T47D (cell line): ENCODE measurements at regions not wholly inside any gene's neighbourhood (a gene's known extent, or its start where the extent isn't known, plus 50 kb on each side); places are given as distances from the start of the nearest gene placed in this dataset.

Experiments used
- DNase-seq, 2 experiments: peaks; one replicate each; pipeline versions ENCODE4 v3.0.0 to v3.0.0-alpha.2; 2011 to 2012; ENCODE audit warnings: low read depth in 1 of 2, low spot score in 1 of 2
- JUND ChIP-seq: IDR thresholded peaks from 2 replicates; pipeline ENCODE4 v1.6.1; 2012; ENCODE audit warnings: low read depth
- in situ Hi-C: cut with HindIII; loops from 2 replicates; pipeline ENCODE4 v1.10.0; 2016; ENCODE audit warnings: low sequenced_read_pairs, low pct_unique_long_range_greater_than_20kb

GRCh38 chr4:128600996-128601871 is 208.3 kb upstream of the JADE1 start:
- no peak for TF ChIP-seq JUND
- DNase-seq = peak in 1 of 2 experiments; percentile 9
- in situ Hi-C loops = no loop called here

DNA sequence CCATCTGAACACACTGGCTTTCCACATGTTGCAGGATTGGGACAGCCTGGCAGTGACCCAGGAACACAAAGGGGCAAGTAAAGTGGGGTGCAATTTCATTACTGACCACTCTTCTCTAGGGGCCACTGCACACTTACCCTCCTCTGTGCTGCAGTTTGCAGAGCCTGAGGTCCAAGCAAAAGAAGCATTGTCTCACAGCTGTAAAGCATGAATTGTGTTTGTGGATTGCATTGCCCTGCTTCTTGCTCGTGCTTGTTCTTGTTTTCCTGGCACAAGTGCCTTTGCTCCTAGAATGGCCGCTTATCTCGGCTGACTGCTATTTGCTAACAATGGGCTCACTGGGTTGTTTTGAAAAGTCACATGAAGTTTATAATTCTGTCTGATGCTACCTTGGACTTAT is 209.1 kb upstream of the JADE1 start:
- TF ChIP-seq JUND = no peak
- no peak for DNase-seq

DNA sequence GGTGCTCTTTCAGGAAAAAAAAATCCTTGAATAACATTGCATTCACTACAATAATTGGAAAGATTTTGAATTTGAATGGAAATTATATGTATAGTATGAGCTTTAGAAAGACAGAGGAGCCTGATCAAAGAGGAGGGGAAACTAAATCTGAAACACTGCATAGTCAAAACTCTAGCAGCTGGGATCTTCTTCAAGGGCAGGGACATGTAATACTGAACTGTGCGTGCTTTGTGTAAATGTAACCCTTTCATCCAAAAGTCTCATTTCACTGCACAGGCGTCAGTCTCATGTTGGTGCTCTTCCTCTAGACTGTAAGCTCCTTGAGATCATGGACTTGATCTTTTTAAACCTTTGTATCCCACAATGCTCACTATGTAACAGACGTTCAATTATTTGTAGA is 212.0 kb upstream of the JADE1 start:
- DNase-seq = no peak
- in situ Hi-C loops = no loop called here
- TF ChIP-seq JUND = no peak

More for the DNA sequence above, 209.1 kb upstream of the JADE1 start:
- in situ Hi-C loops = no loop called here

DNA sequence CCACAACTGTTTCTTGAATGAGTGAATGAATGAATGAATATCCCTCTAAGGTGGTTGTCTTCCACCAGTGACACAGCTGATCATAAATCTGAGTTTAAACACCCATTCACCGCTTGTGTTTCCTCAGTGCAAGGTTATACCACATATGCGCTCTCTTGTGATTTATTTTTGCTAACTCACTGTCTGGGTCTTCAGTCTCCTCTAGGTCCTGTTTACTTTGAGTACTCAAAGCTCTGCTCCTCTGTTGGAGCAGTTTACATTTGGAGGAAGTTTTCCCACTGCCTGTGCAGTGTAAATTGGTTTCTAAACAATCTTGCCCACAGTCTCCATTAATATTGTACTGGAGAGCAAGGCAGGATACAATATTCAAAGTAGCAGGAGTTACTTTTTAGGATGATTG is 212.6 kb upstream of the JADE1 start:
- no peak for DNase-seq
- TF ChIP-seq JUND = no peak
- in situ Hi-C loops = no loop called here

DNA sequence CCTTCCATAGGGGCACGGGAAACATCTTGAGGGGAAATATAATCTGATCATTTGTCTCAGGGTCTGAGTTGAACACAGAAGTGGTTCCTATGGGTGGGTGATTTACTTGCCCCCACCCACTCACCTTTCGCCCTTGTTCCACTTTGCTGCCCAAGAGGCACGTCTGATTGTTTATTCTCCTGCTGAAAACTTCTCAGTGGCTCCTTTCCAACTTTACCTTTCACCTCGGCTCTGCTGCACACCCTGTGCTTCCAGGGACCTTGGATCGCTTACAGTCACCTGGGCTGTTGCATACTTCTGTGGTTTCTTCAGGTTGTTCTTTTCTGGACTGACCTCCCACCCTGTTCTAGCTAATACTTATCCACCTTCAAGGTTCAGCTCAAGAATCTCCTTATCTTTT is 213.4 kb upstream of the JADE1 start:
- no peak for DNase-seq
- in situ Hi-C loops = no loop called here
- no peak for TF ChIP-seq JUND

- in situ Hi-C loops = no loop called here
- TF ChIP-seq JUND = no peak
- peak in 1 of 2 experiments; percentile 41 for DNase-seq
These were observed 218.0 kb upstream of the JADE1 start for GRCh38 chr4:128591482-128591881.

GRCh38 chr4:128590773-128591172 is 218.7 kb upstream of the JADE1 start:
- in situ Hi-C loops = no loop called here
- no peak for TF ChIP-seq JUND

DNA sequence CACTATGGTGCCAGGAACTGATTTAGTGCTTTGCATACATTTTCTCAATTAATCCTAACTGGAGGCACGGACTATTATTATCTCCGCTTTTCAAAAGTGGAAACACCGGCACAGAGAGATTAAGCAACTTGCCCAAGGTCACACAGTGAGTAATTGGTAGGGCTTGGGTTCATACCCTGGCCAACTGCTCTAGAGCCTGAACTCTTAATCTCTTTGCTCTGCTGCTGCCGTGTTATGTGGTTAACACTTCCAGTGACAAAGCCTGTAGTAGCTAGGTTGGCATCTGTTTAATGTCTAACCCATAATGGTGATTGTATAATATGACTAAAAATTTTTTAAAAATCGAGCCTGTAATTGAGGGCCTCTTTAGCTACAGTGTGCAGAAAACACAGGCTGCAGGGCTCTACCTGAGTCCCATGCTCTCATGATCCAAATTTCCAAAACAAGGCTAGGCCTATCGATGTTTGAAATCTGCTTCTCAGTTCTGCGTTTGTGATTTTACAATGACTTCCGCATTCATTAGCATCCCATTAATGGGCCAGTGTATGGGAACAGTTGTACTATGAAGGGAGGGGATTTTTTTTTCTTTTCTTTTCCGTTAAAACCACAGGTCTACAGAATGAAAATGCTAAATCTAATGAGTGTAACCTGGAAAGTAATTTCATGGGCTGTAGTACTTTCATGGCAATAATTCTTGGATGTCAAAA is 219.3 kb upstream of the JADE1 start:
- in situ Hi-C loops = no loop called here
- no peak for TF ChIP-seq JUND
- no peak for DNase-seq

More at GRCh38 chr4:128590773-128591172, 218.7 kb upstream of the JADE1 start:
- no peak for DNase-seq

GRCh38 chr4:128589384-128589965 is 220.0 kb upstream of the JADE1 start:
- in situ Hi-C loops = no loop called here

GRCh38 chr4:128587382-128587781 is 222.1 kb upstream of the JADE1 start:
- in situ Hi-C loops = no loop called here
- no peak for TF ChIP-seq JUND
- no peak for DNase-seq

More at GRCh38 chr4:128589384-128589965, 220.0 kb upstream of the JADE1 start:
- peak in 1 of 2 experiments; percentile 3 for DNase-seq
- no peak for TF ChIP-seq JUND

GRCh38 chr4:128583753-128584712 is 225.5 kb upstream of the JADE1 start:
- in situ Hi-C loops = no loop called here
- no peak for DNase-seq
- no peak for TF ChIP-seq JUND

- no peak for TF ChIP-seq JUND
- no peak for DNase-seq
- in situ Hi-C loops = no loop called here
These were observed 227.1 kb upstream of the JADE1 start for GRCh38 chr4:128582427-128582870.
